ENCODE measurements at regions not wholly inside any gene's neighbourhood (a gene's known extent, or its start where the extent isn't known, plus 50 kb on each side); places are given as distances from the start of the nearest gene placed in this dataset.

DNA sequence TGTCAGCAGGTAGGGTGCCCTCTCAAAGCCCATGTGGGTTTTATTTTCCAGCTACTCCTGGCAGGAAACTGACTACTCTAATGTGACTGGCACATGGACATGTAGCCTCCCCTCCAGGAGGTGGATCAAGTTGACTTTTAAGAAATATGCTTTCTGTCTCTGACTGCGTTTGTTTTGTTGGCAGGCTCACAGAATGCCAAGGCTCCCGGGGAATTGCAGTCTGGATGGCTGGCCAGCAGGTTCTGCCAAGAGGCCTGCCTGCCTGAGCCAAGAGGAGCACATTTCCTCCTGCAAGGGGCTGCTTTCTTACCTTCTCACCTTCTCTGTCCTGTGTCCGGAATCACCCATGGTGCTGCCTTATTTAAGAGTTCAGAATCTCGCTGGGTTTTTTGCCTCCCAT lies 217.3 kb upstream of the ERCC4 start:
- Histone ChIP-seq H3K27me3 (ENCODE audit: insufficient read depth, low read length) (no peaks in the 10 kb centered on the region; the same call in 1 of the 2 replicates), H2AFZ (ENCODE audit: low read depth, low read length, poor library complexity, severe bottlenecking) (no peak overlapping the region), H3K27ac (ENCODE audit: low read depth, low read length) (no peak overlapping the region), H3K4me3 (replicated peaks in 1 of 2; ENCODE audit: low read depth in 1 of 2, low read length in 2 of 2) (no peak overlapping the region), H3K79me2 (ENCODE audit: insufficient read depth, low read length) (no peaks in the 10 kb centered on the region), H4K20me1 (ENCODE audit: insufficient read depth) (no peaks in the 10 kb centered on the region), H3K9me3 (ENCODE audit: control insufficient read depth in 1 of 2, insufficient read depth in 1 of 2, low read depth in 1 of 2, low read length in 2 of 2) (no peaks in the 10 kb centered on the region), H3K36me3 (ENCODE audit: control insufficient read depth in 1 of 2, insufficient read depth in 2 of 2, low read length in 2 of 2) (no peaks in the 10 kb centered on the region), H3K4me1 (ENCODE audit: control insufficient read depth in 1 of 2, insufficient read depth in 2 of 2, low read length in 2 of 2) (no peaks in the 10 kb centered on the region), H3K9ac (ENCODE audit: low read length) (no peak overlapping the region), H3K4me2 (ENCODE audit: low read length) (no peak overlapping the region), H3K9me2 (ENCODE audit: insufficient read depth) (no peaks in the 10 kb centered on the region)
- ChIA-PET RAD21 (ENCODE audit: low non-redundant PET in 1 of 2, low total read pairs in 2 of 2, uncharacterized antibody in 2 of 2, unreplicated experiment in 2 of 2) (no interaction called here), POLR2A (no interaction called here), CTCF (no interaction called here)
- ATAC-seq, result no peak
- TF ChIP-seq CTCF (IDR thresholded peaks at IDR 0.05 in 2 of 3, conservative IDR thresholded peaks at IDR 0.05 in 1 of 3; ENCODE audit: borderline replicate concordance in 1 of 3, insufficient read depth in 1 of 3, low read depth in 2 of 3, low read length in 2 of 3) (no peak), SIN3A (IDR thresholded peaks at IDR 0.05; ENCODE audit: low read depth) (no peak), YY1 (IDR thresholded peaks at IDR 0.05; ENCODE audit: extremely low read depth, insufficient replicate concordance, low read depth, low read length) (no peak), MAX (IDR thresholded peaks at IDR 0.05) (no peak), EZH2phosphoT487 (IDR thresholded peaks at IDR 0.05; ENCODE audit: borderline replicate concordance) (no peak), POLR2A (IDR thresholded peaks at IDR 0.05; ENCODE audit: borderline replicate concordance, extremely low read depth, insufficient read depth, insufficient read length) (no peak), CEBPB (IDR thresholded peaks at IDR 0.05; ENCODE audit: low read depth) (no peak), CBX3 (IDR thresholded peaks at IDR 0.05; ENCODE audit: low read depth) (no peak), ZNF274 (IDR thresholded peaks at IDR 0.05; ENCODE audit: low read depth, low read length) (no peak), TCF7L2 (IDR thresholded peaks at IDR 0.05; ENCODE audit: borderline replicate concordance, extremely low read depth, insufficient read depth, insufficient read length) (no peak)
- no peak for DNase-seq (ENCODE audit: low read depth, low spot score)
- no TSS peak for BruUV-seq (replicated peaks)
- intact Hi-C loops (cut with micrococcal nuclease), result no loop called here
